A549 (cell line): ENCODE measurements at regions not wholly inside any gene's neighbourhood (a gene's known extent, or its start where the extent isn't known, plus 50 kb on each side); places are given as distances from the start of the nearest gene placed in this dataset.

Experiments
- ATAC-seq, 2 experiments: fragments of 200-7000 bp in 1 of 2; fragments of >200 bp in 1 of 2; cut with Nextera tagmentation in 1 of 2; cut with Tn5 transposase in 1 of 2; 3 replicates each; pipeline versions ENCODE4 v1.8.0 to v1.9.1; 2018 to 2020; ENCODE audit warnings: mild to moderate bottlenecking in 1 of 2, moderate library complexity in 1 of 2
- CTCF ChIA-PET: fragments of 300-600 bp; sonication (Branson Sonifier 250); formaldehyde crosslinking; extraction: SDS; loops from one replicate; lab custom pipeline; 2021; ENCODE audit warnings: antibody characterized with exemption, inconsistent platforms; lab: Yijun Ruan, JAX
- POLR2A ChIA-PET: fragments of 350-600 bp; formaldehyde crosslinking; extraction: SDS; loops from one replicate; lab custom pipeline; 2021; ENCODE audit warnings: antibody characterized with exemption, inconsistent platforms; lab: Yijun Ruan, JAX
- DNase-seq, 2 experiments: peaks; one replicate each; pipeline versions ENCODE4 v3.0.0 to v3.0.0-alpha.2; 2011 to 2016; ENCODE audit warnings: low read depth in 1 of 2, low spot score in 1 of 2
- FAIRE-seq: peaks from 2 replicates; lab custom pipeline; 2011; peaks lifted over from hg19 to GRCh38; lab: Jason Lieb, UNC
- H3K27ac ChIP-seq, 2 experiments: fragments of >200 bp; sonication (Bioruptor Twin); formaldehyde crosslinking; 3 replicates each; pipeline ENCODE4 v1.5.1; 2016 to 2017
- H3K4me1 ChIP-seq: fragments of >200 bp; sonication (Bioruptor Twin); formaldehyde crosslinking; 3 replicates; pipeline ENCODE4 v1.6.1; 2016
- H3K4me2 ChIP-seq: fragments of >200 bp; sonication (Bioruptor Twin); formaldehyde crosslinking; 3 replicates; pipeline ENCODE4 v1.6.1; 2016
- H3K4me3 ChIP-seq: fragments of >200 bp; sonication (Bioruptor Twin); formaldehyde crosslinking; 3 replicates; pipeline ENCODE4 v1.5.1; 2016
- H3K9me3 ChIP-seq: fragments of >200 bp; sonication (Bioruptor Twin); formaldehyde crosslinking; 3 replicates; pipeline ENCODE4 v1.6.1; 2016
- CBX2 ChIP-seq: fragments of 200-600 bp; sonication (generic); IDR thresholded peaks from 2 replicates; pipeline ENCODE4 v1.6.1; 2016; ENCODE audit warnings: low read depth, mild to moderate bottlenecking, borderline replicate concordance
- CBX8 ChIP-seq: fragments of 200-600 bp; sonication (generic); IDR thresholded peaks from 2 replicates; pipeline ENCODE4 v1.6.1; 2016
- CHD2 ChIP-seq: fragments of 150-350 bp; IDR thresholded peaks from 2 replicates; pipeline ENCODE4 v1.6.1; 2014; ENCODE audit warnings: low read length; ENCODE audit not compliant: partially characterized antibody
- CHD4 ChIP-seq: fragments of 200-600 bp; sonication (generic); IDR thresholded peaks from 2 replicates; pipeline ENCODE4 v1.6.1; 2016; ENCODE audit warnings: antibody characterized with exemption, mild to moderate bottlenecking, borderline replicate concordance
- EHF ChIP-seq: fragments of 250-450 bp; sonication (Bioruptor Pico); IDR thresholded peaks from 2 replicates; pipeline ENCODE4 v1.5.0; 2020; ENCODE audit warnings: mild to moderate bottlenecking
- EHMT2 ChIP-seq: fragments of 200-600 bp; sonication (generic); IDR thresholded peaks from 2 replicates; pipeline ENCODE4 v1.6.1; 2016; ENCODE audit warnings: antibody characterized with exemption, low read depth, mild to moderate bottlenecking, moderate library complexity
- FOSL2 ChIP-seq, 2 experiments: fragments of 450-650 bp in 1 of 2; fragments of >200 bp in 1 of 2; sonication (Bioruptor Twin) in 1 of 2; formaldehyde crosslinking; IDR thresholded peaks; 2 replicates each; pipeline versions ENCODE4 v1.5.0 to v1.6.1; 2016 to 2020; ENCODE audit warnings: mild to moderate bottlenecking in 1 of 2, moderate library complexity in 1 of 2
- GATA3 ChIP-seq: IDR thresholded peaks from 2 replicates; pipeline ENCODE4 v1.6.1; 2012; ENCODE audit warnings: borderline replicate concordance
- HDAC2 ChIP-seq: fragments of 200-600 bp; sonication (generic); IDR thresholded peaks from 2 replicates; pipeline ENCODE4 v1.6.1; 2016
- HOXB13 ChIP-seq: fragments of 250-450 bp; sonication (Bioruptor Pico); IDR thresholded peaks from 2 replicates; pipeline ENCODE4 v1.5.0; 2020; ENCODE audit warnings: low read depth, mild to moderate bottlenecking, moderate library complexity
- HOXB5 ChIP-seq: fragments of 250-450 bp; sonication (Bioruptor Pico); IDR thresholded peaks from 2 replicates; pipeline ENCODE4 v1.5.0; 2020; ENCODE audit warnings: mild to moderate bottlenecking, moderate library complexity
- KDM1A ChIP-seq: fragments of 200-600 bp; sonication (generic); IDR thresholded peaks from 2 replicates; pipeline ENCODE4 v1.6.1; 2016; ENCODE audit warnings: low read depth, mild to moderate bottlenecking
- NPAS2 ChIP-seq: fragments of 250-450 bp; sonication (Bioruptor Pico); IDR thresholded peaks from 2 replicates; pipeline ENCODE4 v1.8.0; 2022; ENCODE audit warnings: mild to moderate bottlenecking, moderate library complexity, borderline replicate concordance
- POLR2AphosphoS2 ChIP-seq: conservative IDR thresholded peaks from 2 replicates; pipeline ENCODE4 v1.6.1; 2012; ENCODE audit warnings: low read length, improper control_type of control experiment, inconsistent platforms
- RAD21 ChIP-seq, 2 experiments: fragments of >200 bp in 1 of 2; sonication (Bioruptor Twin) in 1 of 2; formaldehyde crosslinking in 1 of 2; IDR thresholded peaks in 1 of 2; conservative IDR thresholded peaks in 1 of 2; 2 replicates in 1 of 2; 3 replicates in 1 of 2; pipeline ENCODE4 v1.6.1; 2012 to 2018; ENCODE audit warnings: inconsistent platforms in 1 of 2
- RARB ChIP-seq: fragments of 250-450 bp; sonication (Bioruptor Pico); IDR thresholded peaks from 2 replicates; pipeline ENCODE4 v1.8.0; 2021; ENCODE audit warnings: mild to moderate bottlenecking, moderate library complexity
- RFX5 ChIP-seq: fragments of 450-650 bp; IDR thresholded peaks from 2 replicates; pipeline ENCODE4 v1.7.1; 2014; ENCODE audit warnings: antibody characterized with exemption, mild to moderate bottlenecking, moderate library complexity
- RNF2 ChIP-seq: fragments of 200-600 bp; sonication (generic); IDR thresholded peaks from 2 replicates; pipeline ENCODE4 v1.6.1; 2016; ENCODE audit warnings: low read depth, mild to moderate bottlenecking, antibody characterized with exemption, moderate library complexity, borderline replicate concordance
- SMC3 ChIP-seq: fragments of >200 bp; sonication (Bioruptor Twin); formaldehyde crosslinking; IDR thresholded peaks from 3 replicates; pipeline ENCODE4 v1.6.1; 2018; ENCODE audit warnings: inconsistent platforms
- SREBF2 ChIP-seq: fragments of 450-650 bp; IDR thresholded peaks from 2 replicates; pipeline ENCODE4 v1.6.1; 2014; ENCODE audit warnings: mild to moderate bottlenecking, moderate library complexity
- TP53 ChIP-seq: fragments of 250-450 bp; sonication (Bioruptor Pico); IDR thresholded peaks from 2 replicates; pipeline ENCODE4 v1.5.0; 2021; ENCODE audit warnings: mild to moderate bottlenecking, moderate library complexity
- ZFP36 ChIP-seq: fragments of 450-650 bp; IDR thresholded peaks from 2 replicates; pipeline ENCODE4 v1.6.1; 2014; ENCODE audit warnings: borderline replicate concordance; ENCODE audit not compliant: partially characterized antibody
- ZNF302 ChIP-seq: fragments of 250-450 bp; sonication (Bioruptor Pico); IDR thresholded peaks from 2 replicates; pipeline ENCODE4 v1.9.0; 2021; ENCODE audit warnings: inconsistent platforms, mild to moderate bottlenecking, moderate library complexity
- WGBS: methylation state at CpG from one replicate; pipeline ENCODE4 v1.1.6; 2017; ENCODE audit errors: missing lambda C conversion rate; 5-methylcytosine and 5-hydroxymethylcytosine counted together
- TF ChIP-seq, protein P1 (sequence below): fragments of 200-600 bp; sonication (generic); IDR thresholded peaks from 2 replicates; pipeline ENCODE4 v1.6.1; 2016; ENCODE audit warnings: antibody characterized with exemption, mild to moderate bottlenecking, moderate library complexity
- TF ChIP-seq, protein P2 (sequence below): fragments of 250-450 bp; sonication (Bioruptor Pico); IDR thresholded peaks from 2 replicates; pipeline ENCODE4 v1.5.0; 2021; ENCODE audit warnings: mild to moderate bottlenecking, moderate library complexity, borderline replicate concordance
- TF ChIP-seq, protein P3 (sequence below): fragments of >200 bp; sonication (Bioruptor Twin); formaldehyde crosslinking; IDR thresholded peaks from 2 replicates; pipeline ENCODE4 v1.6.1; 2016
- TF ChIP-seq, protein P4 (sequence below): IDR thresholded peaks from 2 replicates; pipeline ENCODE4 v1.6.1; 2012; ENCODE audit warnings: low read depth, borderline replicate concordance
- TF ChIP-seq, protein P5 (sequence below): fragments of 450-650 bp; IDR thresholded peaks from 2 replicates; pipeline ENCODE4 v1.6.1; 2014; ENCODE audit warnings: antibody characterized with exemption

DNA sequence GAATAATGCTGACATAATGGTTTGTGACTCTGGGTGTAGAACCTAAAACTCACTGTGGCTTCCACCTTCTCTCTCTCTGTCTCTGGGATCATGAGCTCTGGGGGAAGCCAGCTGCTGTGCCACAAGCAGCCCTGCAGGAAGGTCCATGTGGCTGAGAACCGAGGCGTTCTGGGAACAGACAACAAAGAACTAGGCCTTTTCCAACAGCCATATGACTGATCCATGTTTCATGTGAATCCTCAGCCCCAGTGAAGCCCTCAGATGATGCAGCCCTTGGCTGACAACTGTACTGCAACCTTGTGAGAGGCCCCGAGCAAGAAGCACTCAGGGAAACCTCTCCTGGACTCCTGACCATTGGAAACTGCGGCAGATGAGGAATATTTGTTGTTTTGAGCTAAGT is 56.6 kb downstream of the HLA-G start:
- ChIA-PET POLR2A (no interaction called here), CTCF (no interaction called here)
- no peak for FAIRE-seq
- no peak for DNase-seq
- Histone ChIP-seq H3K4me3 (no peak overlapping the region), H3K27ac (no peak overlapping the region), H3K9me3 (no peaks in the 10 kb centered on the region), H3K4me2 (no peak overlapping the region), H3K4me1 (no peaks in the 10 kb centered on the region)
- no peak for ATAC-seq
- 0% methylated on average over 3 of the region's 4 CpGs for WGBS
- TF ChIP-seq EHMT2 (no peak), ZNF302 (CRISPR knock-in tag) (no peak), RAD21 (conservative IDR thresholded peaks at IDR 0.05 in 1 of 2, IDR thresholded peaks at IDR 0.05 in 1 of 2) (no peak), HOXB5 (CRISPR knock-in tag) (no peak), POLR2AphosphoS2 (no peak), CHD2 (no peak), SREBF2 (no peak), RARB (no peak), RNF2 (no peak), RFX5 (no peak), GATA3 (no peak)
- TF ChIP-seq, protein P1, sequence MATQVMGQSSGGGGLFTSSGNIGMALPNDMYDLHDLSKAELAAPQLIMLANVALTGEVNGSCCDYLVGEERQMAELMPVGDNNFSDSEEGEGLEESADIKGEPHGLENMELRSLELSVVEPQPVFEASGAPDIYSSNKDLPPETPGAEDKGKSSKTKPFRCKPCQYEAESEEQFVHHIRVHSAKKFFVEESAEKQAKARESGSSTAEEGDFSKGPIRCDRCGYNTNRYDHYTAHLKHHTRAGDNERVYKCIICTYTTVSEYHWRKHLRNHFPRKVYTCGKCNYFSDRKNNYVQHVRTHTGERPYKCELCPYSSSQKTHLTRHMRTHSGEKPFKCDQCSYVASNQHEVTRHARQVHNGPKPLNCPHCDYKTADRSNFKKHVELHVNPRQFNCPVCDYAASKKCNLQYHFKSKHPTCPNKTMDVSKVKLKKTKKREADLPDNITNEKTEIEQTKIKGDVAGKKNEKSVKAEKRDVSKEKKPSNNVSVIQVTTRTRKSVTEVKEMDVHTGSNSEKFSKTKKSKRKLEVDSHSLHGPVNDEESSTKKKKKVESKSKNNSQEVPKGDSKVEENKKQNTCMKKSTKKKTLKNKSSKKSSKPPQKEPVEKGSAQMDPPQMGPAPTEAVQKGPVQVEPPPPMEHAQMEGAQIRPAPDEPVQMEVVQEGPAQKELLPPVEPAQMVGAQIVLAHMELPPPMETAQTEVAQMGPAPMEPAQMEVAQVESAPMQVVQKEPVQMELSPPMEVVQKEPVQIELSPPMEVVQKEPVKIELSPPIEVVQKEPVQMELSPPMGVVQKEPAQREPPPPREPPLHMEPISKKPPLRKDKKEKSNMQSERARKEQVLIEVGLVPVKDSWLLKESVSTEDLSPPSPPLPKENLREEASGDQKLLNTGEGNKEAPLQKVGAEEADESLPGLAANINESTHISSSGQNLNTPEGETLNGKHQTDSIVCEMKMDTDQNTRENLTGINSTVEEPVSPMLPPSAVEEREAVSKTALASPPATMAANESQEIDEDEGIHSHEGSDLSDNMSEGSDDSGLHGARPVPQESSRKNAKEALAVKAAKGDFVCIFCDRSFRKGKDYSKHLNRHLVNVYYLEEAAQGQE: no peak
- TF ChIP-seq, all 56 proteins: peak for 0

DNA sequence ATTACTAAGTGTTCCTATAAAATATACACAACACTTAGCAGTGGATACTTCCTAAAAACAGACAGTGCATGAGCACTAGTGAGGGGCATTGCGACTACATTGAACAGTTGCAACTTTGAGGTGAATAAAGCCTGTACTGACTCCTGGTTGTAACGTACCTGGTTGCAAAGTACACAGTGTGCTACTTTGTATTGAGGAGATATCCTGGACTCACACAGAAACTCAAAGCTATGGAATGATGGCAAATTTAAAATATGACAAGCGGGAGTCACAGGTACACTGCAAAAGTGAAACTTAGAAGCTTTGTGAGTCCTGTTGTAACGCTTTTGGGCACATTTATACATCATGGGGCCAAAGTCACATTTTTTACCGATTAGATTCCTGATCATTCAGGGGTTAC is 55.6 kb upstream of the HLA-A start:
- H3K9me3 ChIP-seq: no peaks in the 10 kb centered on the region
- ATAC-seq (no peak), FAIRE-seq (no peak), DNase-seq (no peak)
- H3K27ac ChIP-seq: no peak overlapping the region
- WGBS: 54% methylated on average over 5 of the region's 5 CpGs
- ChIA-PET CTCF (interaction anchor here (0.9 kb wide), 1 partner anchor 89 kb away, joined by 3 read pairs; no protein-coding TSS in a partner anchor), POLR2A (interaction anchor here (0.6 to 0.7 kb wide), 2 partner anchors 55 to 174 kb away, joined by 3 to 5 read pairs; partner anchors contain the start of genes HLA-A and POLR1H)
- no peak for TF ChIP-seq HOXB13
- no peak for TF ChIP-seq SMC3
- no peak for TF ChIP-seq ZFP36
- TF ChIP-seq HDAC2: no peak
- no peak for TF ChIP-seq KDM1A
- TF ChIP-seq POLR2AphosphoS2: no peak
- TF ChIP-seq EHF (CRISPR knock-in tag): no peak
- TF ChIP-seq, protein P2, sequence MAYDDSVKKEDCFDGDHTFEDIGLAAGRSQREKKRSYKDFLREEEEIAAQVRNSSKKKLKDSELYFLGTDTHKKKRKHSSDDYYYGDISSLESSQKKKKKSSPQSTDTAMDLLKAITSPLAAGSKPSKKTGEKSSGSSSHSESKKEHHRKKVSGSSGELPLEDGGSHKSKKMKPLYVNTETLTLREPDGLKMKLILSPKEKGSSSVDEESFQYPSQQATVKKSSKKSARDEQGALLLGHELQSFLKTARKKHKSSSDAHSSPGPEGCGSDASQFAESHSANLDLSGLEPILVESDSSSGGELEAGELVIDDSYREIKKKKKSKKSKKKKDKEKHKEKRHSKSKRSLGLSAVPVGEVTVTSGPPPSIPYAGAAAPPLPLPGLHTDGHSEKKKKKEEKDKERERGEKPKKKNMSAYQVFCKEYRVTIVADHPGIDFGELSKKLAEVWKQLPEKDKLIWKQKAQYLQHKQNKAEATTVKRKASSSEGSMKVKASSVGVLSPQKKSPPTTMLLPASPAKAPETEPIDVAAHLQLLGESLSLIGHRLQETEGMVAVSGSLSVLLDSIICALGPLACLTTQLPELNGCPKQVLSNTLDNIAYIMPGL (CRISPR knock-in tag): no peak
- TF ChIP-seq NPAS2 (CRISPR knock-in tag): no peak
- TF ChIP-seq CHD4: no peak
- TF ChIP-seq, protein P3, sequence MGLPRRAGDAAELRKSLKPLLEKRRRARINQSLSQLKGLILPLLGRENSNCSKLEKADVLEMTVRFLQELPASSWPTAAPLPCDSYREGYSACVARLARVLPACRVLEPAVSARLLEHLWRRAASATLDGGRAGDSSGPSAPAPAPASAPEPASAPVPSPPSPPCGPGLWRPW: no peak
- TF ChIP-seq, protein P4, sequence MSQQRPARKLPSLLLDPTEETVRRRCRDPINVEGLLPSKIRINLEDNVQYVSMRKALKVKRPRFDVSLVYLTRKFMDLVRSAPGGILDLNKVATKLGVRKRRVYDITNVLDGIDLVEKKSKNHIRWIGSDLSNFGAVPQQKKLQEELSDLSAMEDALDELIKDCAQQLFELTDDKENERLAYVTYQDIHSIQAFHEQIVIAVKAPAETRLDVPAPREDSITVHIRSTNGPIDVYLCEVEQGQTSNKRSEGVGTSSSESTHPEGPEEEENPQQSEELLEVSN: no peak
- no peak for TF ChIP-seq CHD2
- TF ChIP-seq TP53 (CRISPR knock-in tag): no peak
- no peak for TF ChIP-seq GATA3
- no peak for TF ChIP-seq CBX2
- TF ChIP-seq CBX8: no peak
- no peak for TF ChIP-seq FOSL2 (IDR thresholded peaks at IDR 0.05)
- no peak for TF ChIP-seq FOSL2 (CRISPR knock-in tag; IDR thresholded peaks at IDR 0.05)
- TF ChIP-seq, protein P5, sequence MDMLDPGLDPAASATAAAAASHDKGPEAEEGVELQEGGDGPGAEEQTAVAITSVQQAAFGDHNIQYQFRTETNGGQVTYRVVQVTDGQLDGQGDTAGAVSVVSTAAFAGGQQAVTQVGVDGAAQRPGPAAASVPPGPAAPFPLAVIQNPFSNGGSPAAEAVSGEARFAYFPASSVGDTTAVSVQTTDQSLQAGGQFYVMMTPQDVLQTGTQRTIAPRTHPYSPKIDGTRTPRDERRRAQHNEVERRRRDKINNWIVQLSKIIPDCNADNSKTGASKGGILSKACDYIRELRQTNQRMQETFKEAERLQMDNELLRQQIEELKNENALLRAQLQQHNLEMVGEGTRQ: no peak
- TF ChIP-seq RFX5: no peak
- no peak overlapping the region for H3K4me3 ChIP-seq
- H3K4me2 ChIP-seq: no peak overlapping the region
- H3K4me1 ChIP-seq: no peaks in the 10 kb centered on the region
